ENCODE measurements at regions not wholly inside any gene's neighbourhood (a gene's known extent, or its start where the extent isn't known, plus 50 kb on each side); places are given as distances from the start of the nearest gene placed in this dataset.

DNA sequence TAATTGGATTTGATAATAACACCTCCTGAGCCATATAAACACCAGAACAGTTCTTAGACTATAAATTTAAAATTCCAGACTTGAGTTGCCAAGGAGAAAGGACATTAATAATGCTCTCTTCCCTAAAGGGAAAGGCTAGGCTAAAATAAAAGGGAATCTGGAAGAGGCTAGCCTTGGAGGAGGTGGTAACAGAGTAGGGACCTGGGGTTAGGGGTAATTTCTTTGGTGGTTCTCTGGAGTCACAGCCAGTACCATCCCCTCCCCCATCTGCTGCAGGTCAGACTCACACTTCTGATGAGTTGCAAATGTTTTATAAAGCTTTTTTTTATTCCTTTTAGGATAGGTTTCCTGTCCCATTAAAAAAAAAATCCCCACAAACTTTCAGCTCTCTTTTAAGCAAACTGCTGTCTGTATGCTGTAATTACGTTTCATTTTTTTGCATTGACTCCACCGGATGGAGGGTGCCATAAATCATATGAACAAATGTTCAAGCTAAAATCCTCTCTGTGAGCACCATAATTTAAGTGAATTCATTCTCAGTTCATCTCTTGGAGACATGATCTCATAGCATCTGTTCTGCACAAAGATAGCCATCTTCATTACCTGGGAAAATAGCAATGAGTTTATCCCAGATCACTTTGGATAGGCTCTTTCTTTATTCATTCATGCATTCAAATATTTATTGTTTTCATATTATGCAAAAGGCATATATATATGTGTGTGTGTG lies 379.6 kb downstream of the TTLL7 start:
- no peaks in the 10 kb centered on the region for H3K9me3 ChIP-seq (ENCODE audit: control insufficient read depth in 5 of 5, low read length in 5 of 5)
- no peak overlapping the region for H3K4me3 ChIP-seq (ENCODE audit: low read depth in 1 of 5, low read length in 5 of 5)
- H3K9ac ChIP-seq (ENCODE audit: low read length in 5 of 5): no peak overlapping the region

DNA sequence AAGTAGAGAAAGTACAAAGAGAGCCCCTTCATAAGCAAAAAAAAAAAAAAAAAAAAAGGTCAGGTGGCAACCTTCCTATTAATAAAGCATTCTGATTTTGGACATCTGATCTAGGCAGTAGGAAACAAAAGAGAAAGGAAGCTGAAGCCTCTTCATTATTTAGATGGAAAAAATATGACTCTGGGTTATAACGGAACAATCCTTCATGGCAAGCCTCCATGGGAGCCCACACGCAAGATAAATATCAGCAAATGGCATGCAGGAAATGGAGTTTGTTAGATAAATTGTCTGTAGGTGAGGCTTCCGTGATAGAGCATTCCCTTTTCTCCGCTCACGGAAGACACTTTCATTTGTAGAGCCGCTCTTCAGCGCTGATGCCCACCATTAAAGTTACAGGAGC lies 381.0 kb downstream of the TTLL7 start:
- H3K27me3 ChIP-seq (ENCODE audit: control insufficient read depth in 5 of 5, insufficient read depth in 4 of 5, low read length in 5 of 5): no peaks in the 10 kb centered on the region
- no peak overlapping the region for H3K27ac ChIP-seq (ENCODE audit: low read depth, low read length)
- H3K36me3 ChIP-seq (ENCODE audit: control insufficient read depth in 5 of 5, insufficient read depth in 5 of 5, low read length in 5 of 5): no peaks in the 10 kb centered on the region
- no peaks in the 10 kb centered on the region for H3K4me1 ChIP-seq (ENCODE audit: control insufficient read depth in 5 of 5, insufficient read depth in 5 of 5, low read length in 5 of 5)
- H3K9ac ChIP-seq (ENCODE audit: low read length in 5 of 5): no peak overlapping the region
- no peaks in the 10 kb centered on the region for H3K9me3 ChIP-seq (ENCODE audit: control insufficient read depth in 5 of 5, low read length in 5 of 5)
- peak overlapping the region in 3 of 5 donors; percentile 35 to 55 (median 36) for H3K4me3 ChIP-seq (ENCODE audit: low read depth in 1 of 5, low read length in 5 of 5)

More for the DNA sequence above, 379.6 kb downstream of the TTLL7 start:
- Histone ChIP-seq H3K27ac (ENCODE audit: low read depth, low read length) (no peak overlapping the region), H3K4me1 (ENCODE audit: control insufficient read depth in 5 of 5, insufficient read depth in 5 of 5, low read length in 5 of 5) (no peaks in the 10 kb centered on the region), H3K36me3 (ENCODE audit: control insufficient read depth in 5 of 5, insufficient read depth in 5 of 5, low read length in 5 of 5) (no peaks in the 10 kb centered on the region), H3K27me3 (ENCODE audit: control insufficient read depth in 5 of 5, insufficient read depth in 4 of 5, low read length in 5 of 5) (no peaks in the 10 kb centered on the region)

DNA sequence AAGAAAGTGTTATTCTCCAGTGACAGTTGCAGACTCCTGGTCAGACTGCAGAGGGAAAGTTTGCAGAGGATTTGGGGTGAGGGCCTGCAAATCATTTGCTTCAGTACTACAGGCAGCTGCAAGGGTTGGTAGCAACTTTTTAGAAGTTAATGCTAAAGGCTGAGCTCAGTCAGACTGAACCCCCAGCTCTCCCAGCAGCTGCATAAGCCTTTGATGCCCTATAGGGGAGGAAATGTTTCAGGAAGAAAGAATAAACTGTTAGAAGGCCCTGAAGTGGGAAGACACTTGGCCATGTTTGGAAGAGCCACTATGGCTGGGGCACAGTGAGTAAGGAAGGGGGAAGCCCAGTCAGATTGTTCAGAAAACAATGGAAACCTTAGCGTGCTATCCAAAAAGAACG lies 383.6 kb downstream of the TTLL7 start:
- H3K27ac ChIP-seq (ENCODE audit: low read depth, low read length): no peak overlapping the region
- H3K27me3 ChIP-seq (ENCODE audit: control insufficient read depth in 5 of 5, insufficient read depth in 4 of 5, low read length in 5 of 5): no peaks in the 10 kb centered on the region
- no peaks in the 10 kb centered on the region for H3K36me3 ChIP-seq (ENCODE audit: control insufficient read depth in 5 of 5, insufficient read depth in 5 of 5, low read length in 5 of 5)
- no peak overlapping the region for H3K4me3 ChIP-seq (ENCODE audit: low read depth in 1 of 5, low read length in 5 of 5)
- no peak overlapping the region for H3K9ac ChIP-seq (ENCODE audit: low read length in 5 of 5)
- no peaks in the 10 kb centered on the region for H3K9me3 ChIP-seq (ENCODE audit: control insufficient read depth in 5 of 5, low read length in 5 of 5)
- peaks cover 0 to 13% (median 4%) of the 10 kb centered on the region in 5 donors for H3K4me1 ChIP-seq (ENCODE audit: control insufficient read depth in 5 of 5, insufficient read depth in 5 of 5, low read length in 5 of 5)

DNA sequence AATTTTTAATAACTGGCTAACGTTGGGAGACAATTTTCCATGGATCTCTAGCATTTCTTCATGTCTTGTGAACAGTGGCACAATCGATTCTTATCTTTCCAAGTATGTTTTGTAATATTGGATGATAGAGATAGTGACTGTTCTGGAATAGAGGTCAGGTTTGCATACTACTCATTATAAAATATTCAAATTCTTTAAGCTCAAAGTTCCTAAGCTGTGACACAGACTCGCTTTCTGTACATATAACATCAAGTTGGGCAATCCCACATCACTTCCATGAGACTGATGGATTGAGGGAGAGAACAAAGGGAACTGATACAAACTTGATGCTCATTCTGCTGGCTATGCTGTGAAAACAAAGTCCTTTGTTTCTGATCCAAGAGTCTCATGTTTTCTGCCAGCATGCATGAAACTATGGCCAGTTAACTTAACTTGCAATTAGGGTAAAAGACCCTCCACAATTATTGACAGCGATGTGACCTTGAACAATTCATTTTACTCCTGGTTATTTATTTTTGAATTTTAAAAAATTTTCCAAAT lies 392.4 kb downstream of the TTLL7 start:
- Histone ChIP-seq H3K9ac (ENCODE audit: low read length in 5 of 5) (no peak overlapping the region), H3K4me3 (ENCODE audit: low read depth in 1 of 5, low read length in 5 of 5) (no peak overlapping the region), H3K4me1 (ENCODE audit: control insufficient read depth in 5 of 5, insufficient read depth in 5 of 5, low read length in 5 of 5) (peaks cover 0 to 22% (median 4%) of the 10 kb centered on the region in 5 donors), H3K36me3 (ENCODE audit: control insufficient read depth in 5 of 5, insufficient read depth in 5 of 5, low read length in 5 of 5) (no peaks in the 10 kb centered on the region), H3K27ac (ENCODE audit: low read depth, low read length) (no peak overlapping the region), H3K9me3 (ENCODE audit: control insufficient read depth in 5 of 5, low read length in 5 of 5) (no peaks in the 10 kb centered on the region), H3K27me3 (ENCODE audit: control insufficient read depth in 5 of 5, insufficient read depth in 4 of 5, low read length in 5 of 5) (no peaks in the 10 kb centered on the region)

DNA sequence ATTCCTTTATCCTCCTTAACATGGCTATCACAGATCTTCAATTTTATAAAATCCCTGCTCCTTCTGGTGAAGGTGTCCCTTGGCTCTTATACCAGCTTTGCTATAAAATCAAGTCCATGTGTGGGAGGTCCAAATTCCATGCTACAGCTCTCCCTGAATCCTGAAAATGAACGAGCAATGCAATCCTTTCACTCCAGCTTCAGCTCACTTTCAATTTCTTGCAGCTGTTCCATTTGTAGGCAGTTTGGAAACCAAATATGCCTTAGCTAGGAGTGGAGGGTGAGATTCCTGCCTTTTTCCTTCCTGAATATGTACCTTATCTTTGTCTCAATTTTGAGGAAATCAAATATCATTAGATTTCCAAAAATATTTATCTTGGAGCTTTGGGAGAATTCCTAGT lies 402.6 kb downstream of the TTLL7 start:
- Histone ChIP-seq H3K4me1 (ENCODE audit: control insufficient read depth in 5 of 5, insufficient read depth in 5 of 5, low read length in 5 of 5) (peaks cover 0 to 2% (median 0%) of the 10 kb centered on the region in 5 donors), H3K9ac (ENCODE audit: low read length in 5 of 5) (no peak overlapping the region), H3K27me3 (ENCODE audit: control insufficient read depth in 5 of 5, insufficient read depth in 4 of 5, low read length in 5 of 5) (no peaks in the 10 kb centered on the region), H3K4me3 (ENCODE audit: low read depth in 1 of 5, low read length in 5 of 5) (no peak overlapping the region), H3K27ac (ENCODE audit: low read depth, low read length) (no peak overlapping the region), H3K9me3 (ENCODE audit: control insufficient read depth in 5 of 5, low read length in 5 of 5) (peaks cover 0 to 4% (median 0%) of the 10 kb centered on the region in 5 donors), H3K36me3 (ENCODE audit: control insufficient read depth in 5 of 5, insufficient read depth in 5 of 5, low read length in 5 of 5) (no peaks in the 10 kb centered on the region)

DNA sequence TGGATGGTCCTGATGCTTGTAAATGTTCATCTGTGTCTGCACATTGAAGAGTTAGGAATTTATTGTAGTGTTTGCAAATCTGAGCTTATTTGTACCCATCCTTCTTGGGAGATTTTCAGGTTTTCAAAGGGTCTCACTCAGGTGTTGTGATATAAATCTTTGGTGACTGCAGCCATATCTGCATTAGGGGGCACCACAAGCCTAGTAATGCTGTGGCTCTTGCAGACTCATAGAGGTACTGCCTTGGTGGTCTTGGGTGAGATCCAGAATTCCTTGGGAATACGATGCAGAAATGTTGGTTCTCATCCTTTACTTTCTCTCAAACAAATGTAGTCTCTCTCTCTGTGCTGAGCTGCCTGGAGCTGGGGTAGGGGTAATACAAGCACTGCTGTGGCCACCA lies 405.9 kb downstream of the TTLL7 start:
- no peak overlapping the region for H3K9ac ChIP-seq (ENCODE audit: low read length in 5 of 5)

DNA sequence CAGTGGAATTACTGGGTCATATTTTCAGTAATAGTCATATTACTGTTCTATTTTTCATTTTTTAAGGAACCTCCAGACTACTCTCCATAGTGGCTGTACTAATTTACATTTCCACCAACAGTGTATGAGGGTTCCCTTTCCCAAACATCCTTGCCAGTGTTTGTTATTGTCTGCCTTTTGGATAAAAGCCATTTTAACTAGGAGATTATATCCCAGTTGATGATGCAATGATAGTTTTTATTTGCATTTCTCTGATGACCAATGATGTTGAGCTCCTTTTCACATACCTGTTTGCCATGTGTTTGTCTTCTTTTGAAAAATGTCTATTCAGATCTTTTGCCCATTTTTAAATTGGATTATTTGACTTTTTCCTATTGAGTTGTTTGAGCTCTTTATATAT lies 410.8 kb downstream of the TTLL7 start:
- Histone ChIP-seq H3K27ac (ENCODE audit: low read depth, low read length) (no peak overlapping the region), H3K27me3 (ENCODE audit: control insufficient read depth in 5 of 5, insufficient read depth in 4 of 5, low read length in 5 of 5) (no peaks in the 10 kb centered on the region), H3K9me3 (ENCODE audit: control insufficient read depth in 5 of 5, low read length in 5 of 5) (no peaks in the 10 kb centered on the region), H3K4me3 (ENCODE audit: low read depth in 1 of 5, low read length in 5 of 5) (no peak overlapping the region), H3K4me1 (ENCODE audit: control insufficient read depth in 5 of 5, insufficient read depth in 5 of 5, low read length in 5 of 5) (peaks cover 0 to 2% (median 0%) of the 10 kb centered on the region in 5 donors), H3K9ac (ENCODE audit: low read length in 5 of 5) (no peak overlapping the region), H3K36me3 (ENCODE audit: control insufficient read depth in 5 of 5, insufficient read depth in 5 of 5, low read length in 5 of 5) (no peaks in the 10 kb centered on the region)

More for the DNA sequence above, 405.9 kb downstream of the TTLL7 start:
- H3K36me3 ChIP-seq (ENCODE audit: control insufficient read depth in 5 of 5, insufficient read depth in 5 of 5, low read length in 5 of 5): no peaks in the 10 kb centered on the region
- peaks cover 0 to 2% (median 0%) of the 10 kb centered on the region in 5 donors for H3K4me1 ChIP-seq (ENCODE audit: control insufficient read depth in 5 of 5, insufficient read depth in 5 of 5, low read length in 5 of 5)
- no peaks in the 10 kb centered on the region for H3K27me3 ChIP-seq (ENCODE audit: control insufficient read depth in 5 of 5, insufficient read depth in 4 of 5, low read length in 5 of 5)
- H3K9me3 ChIP-seq (ENCODE audit: control insufficient read depth in 5 of 5, low read length in 5 of 5): no peaks in the 10 kb centered on the region
- H3K4me3 ChIP-seq (ENCODE audit: low read depth in 1 of 5, low read length in 5 of 5): no peak overlapping the region
- no peak overlapping the region for H3K27ac ChIP-seq (ENCODE audit: low read depth, low read length)

DNA sequence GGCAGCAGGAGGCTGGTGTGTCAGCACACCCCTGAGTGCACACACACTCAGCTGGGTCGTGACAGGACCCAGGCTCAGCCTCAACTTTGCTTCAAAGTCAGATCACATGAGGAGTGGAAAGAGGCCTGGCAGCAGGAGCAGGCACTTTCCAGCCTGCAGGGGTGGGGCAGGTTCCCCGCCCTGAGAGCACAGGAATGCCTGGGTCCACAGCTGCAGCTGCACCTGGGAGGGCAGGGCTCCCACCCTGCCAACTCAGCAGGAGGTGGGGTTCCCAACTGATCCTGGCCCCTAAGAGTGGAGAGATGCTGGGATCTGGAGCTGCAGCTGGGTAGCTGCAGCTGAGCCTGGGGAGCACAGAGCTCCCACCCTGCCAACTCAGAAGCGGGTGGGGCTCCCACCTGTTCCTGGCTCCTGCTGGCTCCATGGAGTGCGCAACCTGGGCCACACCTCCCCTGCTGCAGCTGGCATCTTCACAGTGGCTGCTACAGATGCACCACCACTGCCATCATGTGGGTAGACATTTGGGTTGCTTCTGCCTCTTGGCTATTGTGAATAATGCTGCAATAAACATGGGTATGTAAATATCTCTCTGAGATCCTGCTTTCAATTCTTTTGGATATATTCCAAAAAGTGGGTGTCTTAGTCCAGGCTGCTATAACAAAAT lies 415.4 kb downstream of the TTLL7 start:
- no peak overlapping the region for H3K27ac ChIP-seq (ENCODE audit: low read depth, low read length)
- H3K4me1 ChIP-seq (ENCODE audit: control insufficient read depth in 5 of 5, insufficient read depth in 5 of 5, low read length in 5 of 5): no peaks in the 10 kb centered on the region
- no peaks in the 10 kb centered on the region for H3K27me3 ChIP-seq (ENCODE audit: control insufficient read depth in 5 of 5, insufficient read depth in 4 of 5, low read length in 5 of 5)
- no peaks in the 10 kb centered on the region for H3K36me3 ChIP-seq (ENCODE audit: control insufficient read depth in 5 of 5, insufficient read depth in 5 of 5, low read length in 5 of 5)
- H3K9ac ChIP-seq (ENCODE audit: low read length in 5 of 5): no peak overlapping the region
- H3K4me3 ChIP-seq (ENCODE audit: low read depth in 1 of 5, low read length in 5 of 5): no peak overlapping the region
- H3K9me3 ChIP-seq (ENCODE audit: control insufficient read depth in 5 of 5, low read length in 5 of 5): peaks cover 0 to 9% (median 0%) of the 10 kb centered on the region in 5 donors

DNA sequence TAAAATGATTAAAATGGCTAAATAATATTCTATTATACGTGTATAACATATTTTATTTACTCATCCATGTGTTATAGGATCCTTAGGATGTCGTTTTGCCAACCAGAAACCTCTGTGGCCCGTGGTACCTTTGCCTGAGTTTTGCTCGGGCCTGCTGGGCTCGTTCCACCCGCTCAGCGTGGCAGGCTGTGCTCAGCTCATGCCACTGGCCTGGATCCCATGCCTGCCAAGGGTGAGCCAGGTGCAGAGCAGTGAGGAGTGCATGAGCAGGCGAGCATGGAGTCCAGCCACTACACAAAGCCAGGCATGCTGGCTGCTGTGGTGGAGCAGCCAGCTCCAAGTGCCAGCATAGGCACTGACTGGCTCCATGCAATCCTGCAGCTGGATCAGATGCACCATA lies 417.2 kb downstream of the TTLL7 start:
- Histone ChIP-seq H3K4me3 (ENCODE audit: low read depth in 1 of 5, low read length in 5 of 5) (no peak overlapping the region), H3K27ac (ENCODE audit: low read depth, low read length) (no peak overlapping the region), H3K4me1 (ENCODE audit: control insufficient read depth in 5 of 5, insufficient read depth in 5 of 5, low read length in 5 of 5) (no peaks in the 10 kb centered on the region), H3K27me3 (ENCODE audit: control insufficient read depth in 5 of 5, insufficient read depth in 4 of 5, low read length in 5 of 5) (no peaks in the 10 kb centered on the region), H3K9me3 (ENCODE audit: control insufficient read depth in 5 of 5, low read length in 5 of 5) (peaks cover 0 to 9% (median 0%) of the 10 kb centered on the region in 5 donors), H3K36me3 (ENCODE audit: control insufficient read depth in 5 of 5, insufficient read depth in 5 of 5, low read length in 5 of 5) (no peaks in the 10 kb centered on the region), H3K9ac (ENCODE audit: low read length in 5 of 5) (no peak overlapping the region)

DNA sequence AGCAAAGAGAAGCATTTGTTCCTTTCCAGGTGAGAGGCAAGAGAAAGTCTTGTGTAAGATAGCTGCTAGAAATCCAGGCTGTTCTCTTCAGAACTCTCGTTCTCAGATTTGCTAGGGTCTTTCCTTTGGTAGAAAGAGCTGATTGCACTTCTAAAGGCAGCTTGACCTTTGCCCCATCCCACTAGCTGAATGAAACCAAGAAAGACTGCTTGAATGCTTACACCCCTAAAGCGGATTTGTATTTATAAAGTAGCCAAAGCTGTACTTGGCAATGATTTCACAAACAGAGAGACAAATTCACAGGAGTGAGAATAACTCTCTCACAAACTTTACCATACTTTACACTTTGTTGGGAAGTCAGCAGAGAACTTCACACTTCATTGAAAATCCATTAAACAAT lies 424.1 kb downstream of the TTLL7 start:
- Histone ChIP-seq H3K27ac (ENCODE audit: low read depth, low read length) (no peak overlapping the region), H3K4me1 (ENCODE audit: control insufficient read depth in 5 of 5, insufficient read depth in 5 of 5, low read length in 5 of 5) (peaks cover 0 to 20% (median 4%) of the 10 kb centered on the region in 5 donors), H3K9me3 (ENCODE audit: control insufficient read depth in 5 of 5, low read length in 5 of 5) (peaks cover 0 to 5% (median 0%) of the 10 kb centered on the region in 5 donors), H3K4me3 (ENCODE audit: low read depth in 1 of 5, low read length in 5 of 5) (no peak overlapping the region), H3K27me3 (ENCODE audit: control insufficient read depth in 5 of 5, insufficient read depth in 4 of 5, low read length in 5 of 5) (no peaks in the 10 kb centered on the region), H3K36me3 (ENCODE audit: control insufficient read depth in 5 of 5, insufficient read depth in 5 of 5, low read length in 5 of 5) (no peaks in the 10 kb centered on the region), H3K9ac (ENCODE audit: low read length in 5 of 5) (no peak overlapping the region)

All from subcutaneous abdominal adipose tissue (tissue), 5 donors.